HG03460 (cell line): ENCODE measurements at regions not wholly inside any gene's neighbourhood (a gene's known extent, or its start where the extent isn't known, plus 50 kb on each side); places are given as distances from the start of the nearest gene placed in this dataset.

Source experiments
- ATAC-seq: cut with Tn5 transposase; IDR thresholded peaks from one replicate; pipeline ENCODE4 v1.9.1; 2021; ENCODE audit not compliant: unreplicated experiment

- no peak for ATAC-seq
Observed at GRCh38 chr2:219692521-219692920, 65.1 kb downstream of the SLC4A3 start.

DNA sequence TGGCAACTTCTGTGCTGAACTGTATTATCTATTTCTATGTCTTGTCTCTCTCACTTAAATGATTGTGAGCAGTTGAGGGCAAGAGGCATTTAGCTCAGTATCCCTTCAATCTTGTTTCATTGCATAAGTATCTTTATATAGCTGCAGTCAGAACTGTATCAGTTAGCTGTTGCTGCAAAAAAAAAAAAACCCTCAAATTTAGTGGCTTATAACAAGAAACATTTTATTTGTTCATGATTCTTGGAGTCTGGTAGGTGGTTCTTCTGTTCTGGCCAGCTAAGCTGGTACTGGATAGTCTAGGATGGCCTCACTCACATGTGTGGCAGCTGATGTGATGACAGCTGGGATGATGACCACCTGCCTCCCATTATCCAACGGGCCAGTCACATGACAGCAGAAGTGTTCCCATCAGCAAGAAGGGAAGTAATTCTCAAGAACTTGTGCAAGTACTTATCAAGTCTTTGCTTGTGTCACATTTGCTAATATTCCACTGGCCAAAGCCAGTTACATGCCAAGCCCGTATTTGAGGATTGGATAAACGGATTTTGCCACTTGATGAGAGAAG is 67.8 kb downstream of the SLC4A3 start:
- no peak for ATAC-seq

- no peak for ATAC-seq
Observed at GRCh38 chr2:219697811-219698747, 70.6 kb downstream of the SLC4A3 start.

- no peak for ATAC-seq
Observed at GRCh38 chr2:219698748-219699439, 71.5 kb downstream of the SLC4A3 start.

DNA sequence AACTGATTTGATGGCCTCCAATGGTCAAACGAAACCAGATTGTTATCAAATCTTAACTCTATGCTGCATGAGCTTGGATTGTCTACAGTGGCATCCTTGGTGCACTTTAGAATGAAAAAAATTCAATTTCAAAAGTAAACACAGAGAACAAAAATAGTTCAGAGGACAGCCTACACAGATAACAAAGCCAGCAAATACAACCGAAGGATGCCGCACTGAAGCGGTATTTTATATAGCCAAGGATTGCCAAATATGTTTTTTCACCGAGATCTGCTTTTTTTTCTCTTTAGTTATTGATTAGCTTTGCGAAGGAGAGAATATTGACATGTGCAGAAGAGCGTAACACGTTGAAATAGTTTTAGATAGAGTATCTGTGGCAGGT is 72.0 kb downstream of the SLC4A3 start:
- ATAC-seq, result no peak

GRCh38 chr2:219701847-219702634 is 74.6 kb downstream of the SLC4A3 start:
- ATAC-seq, result no peak

DNA sequence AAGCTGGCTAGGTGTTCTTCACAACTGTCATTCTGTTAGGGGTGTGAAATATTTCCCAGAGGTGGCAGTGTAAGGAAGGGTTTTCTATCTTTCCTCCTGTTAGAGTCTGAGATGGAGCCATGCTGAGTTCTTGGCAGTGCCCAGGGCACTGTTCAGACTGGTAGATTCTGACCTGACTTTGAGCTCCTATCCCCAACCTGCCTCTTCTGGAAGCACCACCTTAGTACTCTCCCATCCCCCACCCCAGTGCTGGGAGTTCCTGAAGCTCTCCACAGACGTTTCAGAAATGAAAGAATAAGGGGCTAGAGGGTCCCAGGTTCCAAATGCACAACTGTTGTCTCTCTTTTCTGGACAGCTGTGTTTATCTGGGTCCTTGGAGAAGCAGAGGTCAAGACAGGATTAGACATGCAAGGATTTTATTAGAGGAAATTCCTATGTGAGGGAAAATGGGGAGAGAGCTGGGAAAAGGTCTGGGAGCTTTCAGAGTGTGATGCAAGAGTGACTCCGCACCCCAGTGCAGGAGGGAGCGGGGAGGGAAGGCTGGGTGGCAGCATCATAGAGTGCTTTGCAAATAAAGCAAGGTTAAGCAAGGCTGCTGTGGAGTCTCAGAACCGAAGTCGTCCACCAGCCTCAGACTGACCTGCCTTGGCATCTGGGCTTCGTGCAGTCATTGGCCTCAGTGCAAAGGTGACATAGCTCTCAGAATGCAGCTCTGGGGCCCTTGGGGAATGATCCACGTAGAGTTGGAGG is 75.5 kb downstream of the SLC4A3 start:
- ATAC-seq, result no peak

DNA sequence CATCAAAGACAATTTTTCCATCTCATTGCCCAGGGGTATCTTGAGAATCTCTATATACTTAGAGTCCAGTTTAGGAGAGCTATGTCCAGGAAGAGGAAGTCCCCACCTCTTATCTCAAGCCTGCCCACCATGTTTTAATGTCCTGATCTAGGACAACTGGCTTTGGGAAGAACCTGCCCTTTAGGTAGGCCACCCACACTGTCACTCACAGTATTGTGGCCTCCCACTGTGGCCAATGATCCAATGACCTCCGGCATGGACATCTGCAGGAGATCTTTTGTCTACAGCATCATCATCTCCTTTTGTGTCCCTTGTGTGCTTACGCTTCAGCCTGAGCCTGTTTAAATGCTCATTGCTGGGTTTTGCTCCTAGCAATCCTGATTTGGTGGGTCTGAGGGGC is 77.4 kb downstream of the SLC4A3 start:
- ATAC-seq, result no peak

GRCh38 chr2:219706823-219707281 is 79.4 kb downstream of the SLC4A3 start:
- ATAC-seq, result no peak

DNA sequence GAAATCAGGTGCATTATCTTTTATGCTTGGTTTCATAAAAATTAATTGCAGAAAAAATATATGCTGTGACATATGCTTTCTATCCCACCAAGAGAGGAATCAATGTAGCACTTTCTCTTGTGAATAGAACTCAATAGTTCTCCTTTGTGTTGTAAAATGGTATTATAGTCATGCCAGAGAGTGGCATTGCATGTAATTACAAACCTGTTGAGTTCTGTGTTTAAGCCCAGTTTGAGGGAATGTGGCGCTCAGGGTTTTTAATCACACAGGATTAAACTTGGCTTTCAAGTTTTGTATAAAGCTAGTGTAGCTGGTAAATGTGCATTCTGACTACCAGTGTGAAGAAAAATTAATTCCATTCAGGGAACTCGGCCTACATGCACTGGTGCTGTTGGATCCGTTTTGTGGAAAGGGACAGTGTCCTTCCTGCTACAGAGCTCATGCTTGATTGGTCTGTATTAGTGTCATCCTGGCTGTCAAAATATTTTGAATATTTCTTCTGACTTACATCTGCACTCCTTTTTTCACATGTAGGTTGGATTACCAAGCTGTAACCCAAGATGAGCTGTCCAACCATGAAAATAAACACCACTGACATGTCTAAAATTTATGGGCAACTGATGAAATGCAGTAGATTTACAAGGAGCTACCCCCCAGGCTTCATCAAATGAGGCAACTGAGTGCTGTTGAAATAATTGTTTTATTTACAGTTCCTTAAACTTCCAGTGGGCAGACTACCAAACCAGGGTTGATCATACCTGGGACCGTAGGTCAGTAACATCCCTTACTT is 80.3 kb downstream of the SLC4A3 start:
- no peak for ATAC-seq

DNA sequence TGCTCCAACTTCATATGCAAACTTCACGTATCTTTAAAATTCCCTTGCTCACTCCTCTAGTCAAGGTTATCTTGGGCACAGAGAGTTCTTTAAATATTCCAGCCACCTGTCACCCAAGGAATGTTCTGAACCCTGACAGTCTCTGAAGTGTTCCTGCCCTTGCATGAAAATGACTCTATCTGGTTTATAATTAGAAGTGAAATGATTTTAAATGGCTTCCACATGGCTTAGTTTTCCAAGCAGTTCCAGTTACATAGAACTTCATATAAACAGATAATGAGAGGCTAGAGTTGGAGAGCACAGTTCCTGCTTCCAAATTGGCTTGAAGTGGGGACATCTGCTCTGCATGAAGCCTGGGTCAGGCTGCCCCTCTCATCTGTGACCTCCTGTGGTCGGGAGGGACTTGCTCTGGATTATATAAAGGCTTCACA is 81.9 kb downstream of the SLC4A3 start:
- ATAC-seq, result no peak

DNA sequence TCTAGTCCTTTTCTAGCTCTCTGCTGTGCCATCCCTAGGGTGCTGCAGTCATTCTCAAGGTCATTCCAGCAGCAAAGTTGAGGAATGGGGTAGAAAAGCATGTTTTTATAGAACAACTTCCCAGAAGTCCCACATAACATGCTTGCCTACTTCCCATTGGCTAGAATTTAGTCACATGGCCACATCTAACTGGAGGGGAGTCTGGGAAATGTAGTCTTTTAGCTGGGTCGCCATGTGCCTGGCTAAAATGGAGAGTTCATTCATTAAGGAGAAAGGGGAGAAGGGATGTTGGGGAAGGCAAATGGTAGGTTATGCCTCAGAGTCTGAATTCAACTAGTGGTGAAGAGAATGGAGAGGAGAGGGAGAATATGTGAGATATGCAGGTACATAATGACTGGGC is 85.7 kb downstream of the SLC4A3 start:
- no peak for ATAC-seq

DNA sequence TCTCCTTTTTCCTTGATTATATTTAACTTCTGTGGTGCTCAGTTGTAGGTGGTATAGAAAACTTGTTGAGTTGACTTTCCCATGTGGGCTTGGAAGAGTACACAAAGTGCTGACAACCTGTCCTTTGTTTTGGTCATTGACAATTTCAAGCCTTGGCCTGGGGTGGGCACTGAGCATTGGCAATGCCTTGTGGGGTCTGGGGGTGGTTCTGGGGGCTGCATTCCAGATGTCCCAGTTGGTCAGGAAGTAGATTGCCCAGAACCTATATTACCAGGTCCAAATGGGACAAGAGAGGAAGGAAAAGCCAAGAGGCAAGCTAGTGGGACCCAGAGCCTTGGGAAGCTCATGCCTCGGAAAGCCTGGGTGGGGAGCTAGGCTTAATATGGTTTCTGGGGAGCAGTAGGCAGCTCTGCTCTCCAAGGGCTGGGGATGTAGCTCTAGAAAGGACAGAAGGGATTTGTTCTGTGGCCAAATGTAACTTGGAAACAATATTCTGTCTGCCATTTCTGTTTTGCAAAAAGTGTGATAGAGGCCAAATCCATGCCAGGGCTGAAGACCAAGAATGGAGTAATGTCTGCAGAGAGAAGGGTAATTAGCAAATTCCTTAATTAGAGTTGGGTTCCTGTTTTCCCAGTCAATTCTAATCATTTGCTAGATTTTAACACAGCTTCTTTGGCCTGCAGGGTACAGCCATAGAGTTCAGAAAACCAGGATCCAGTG is 87.4 kb downstream of the SLC4A3 start:
- ATAC-seq, result no peak

DNA sequence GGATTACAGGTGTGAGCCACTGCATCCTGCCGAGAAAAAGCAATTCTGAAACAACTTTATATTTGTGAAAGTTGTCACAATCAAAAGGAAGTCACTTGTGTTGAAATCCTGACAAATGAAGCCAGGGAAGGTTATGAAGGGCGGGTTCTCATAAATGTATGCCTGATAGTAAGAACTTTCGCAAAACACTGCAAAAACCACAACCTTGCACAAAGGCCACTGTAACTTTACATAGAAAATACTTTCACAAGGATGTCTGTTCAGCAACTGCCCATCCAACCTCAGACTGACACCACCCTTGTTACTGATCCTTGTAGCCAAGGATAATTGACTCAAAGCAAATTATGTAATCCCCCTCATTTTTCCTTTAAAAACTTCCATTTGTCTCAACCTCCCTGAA is 90.6 kb downstream of the SLC4A3 start:
- no peak for ATAC-seq

- ATAC-seq, result no peak
Observed at GRCh38 chr2:219719521-219719920, 92.1 kb downstream of the SLC4A3 start.

DNA sequence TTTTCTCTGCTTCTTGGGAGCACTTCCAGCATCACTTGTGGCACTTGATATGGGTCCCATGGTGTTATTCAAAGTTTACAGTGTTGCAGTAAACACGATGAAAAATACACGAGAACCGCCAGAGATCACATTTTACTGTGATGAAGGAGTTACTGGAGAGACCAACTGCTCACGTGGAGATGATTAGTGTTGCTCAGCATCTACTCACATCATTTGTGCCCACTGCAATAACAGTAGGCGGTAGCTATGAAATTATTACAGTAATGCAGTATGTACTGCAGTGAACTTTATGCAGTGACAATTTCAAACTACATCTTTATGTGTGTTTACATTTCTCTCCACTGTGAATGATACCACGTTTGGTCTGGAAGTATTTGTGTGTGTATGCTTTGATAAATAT is 93.5 kb downstream of the SLC4A3 start:
- ATAC-seq, result no peak

GRCh38 chr2:219722276-219722879 is 94.9 kb downstream of the SLC4A3 start:
- ATAC-seq, result no peak

- ATAC-seq, result no peak
Observed at GRCh38 chr2:219723311-219723710, 95.9 kb downstream of the SLC4A3 start.
